K562 (cell line): ENCODE measurements at regions not wholly inside any gene's neighbourhood (a gene's known extent, or its start where the extent isn't known, plus 50 kb on each side); places are given as distances from the start of the nearest gene placed in this dataset.

Experiments used
- ATAC-seq: fragments of 200-7000 bp; cut with Tn5 transposase; 3 replicates; pipeline ENCODE4 v1.9.1; 2020; ENCODE audit warnings: moderate library complexity
- BruUV-seq: library from RNA; stranded (reverse); fragments of 400-500 nt; replicated peaks from 2 replicates; lab custom pipeline; 2021; lab: Mats Ljungman, UMichigan
- CTCF ChIA-PET: fragments of 300-600 bp; formaldehyde crosslinking; extraction: SDS; loops from one replicate; lab custom pipeline; 2021; ENCODE audit warnings: low intra/inter-chr PET ratio; lab: Yijun Ruan, JAX
- POLR2A ChIA-PET: fragments of 300-600, 350-650 bp; sonication (Branson Sonifier 250); formaldehyde crosslinking; extraction: SDS; loops from one replicate; lab custom pipeline; 2021; ENCODE audit warnings: antibody characterized with exemption, inconsistent platforms; lab: Yijun Ruan, JAX
- DNase-seq, 4 experiments: peaks; one replicate each; pipeline versions ENCODE4 v3.0.0 to v3.0.0-alpha.2; 2011 to 2018; ENCODE audit warnings: low spot score in 3 of 4, mixed read lengths in 3 of 4; ENCODE audit errors: extremely low read depth in 1 of 4
- FAIRE-seq: peaks from 2 replicates; lab custom pipeline; 2011; peaks lifted over from hg19 to GRCh38; lab: Jason Lieb, UNC
- H2AFZ ChIP-seq: 2 replicates; pipeline ENCODE4 v1.6.0; 2011; ENCODE audit warnings: low read depth, low read length, control low read depth, inconsistent platforms
- H3K27ac ChIP-seq: fragments of 200-600 bp; 3 replicates; pipeline ENCODE4 v1.8.0; 2011; ENCODE audit warnings: low read depth, mild to moderate bottlenecking, control low read depth, inconsistent platforms, low read length, moderate library complexity, mixed read lengths; ENCODE audit errors: extremely low read depth
- H3K27me3 ChIP-seq, 2 experiments: fragments of 300-600 bp in 1 of 2; 2 replicates in 1 of 2; 3 replicates in 1 of 2; pipeline versions ENCODE4 v1.6.0 to v1.8.0; 2011; ENCODE audit warnings: inconsistent platforms in 2 of 2, low read length in 2 of 2, mild to moderate bottlenecking in 1 of 2, mixed read lengths in 1 of 2, moderate library complexity in 1 of 2; ENCODE audit not compliant: control insufficient read depth in 2 of 2, insufficient read depth in 2 of 2
- H3K36me3 ChIP-seq: fragments of 300-600 bp; 3 replicates; pipeline ENCODE4 v1.8.0; 2011; ENCODE audit warnings: mild to moderate bottlenecking, low read length, inconsistent platforms; ENCODE audit not compliant: control insufficient read depth, insufficient read depth
- H3K4me1 ChIP-seq, 2 experiments: fragments of 200-600 bp in 1 of 2; replicated peaks in 1 of 2; 2 replicates in 1 of 2; 3 replicates in 1 of 2; pipeline versions ENCODE4 v1.5.1 to v1.8.0; 2011; ENCODE audit warnings: inconsistent platforms in 2 of 2, low read length in 2 of 2, mild to moderate bottlenecking in 1 of 2, mixed read lengths in 1 of 2, moderate library complexity in 1 of 2; ENCODE audit not compliant: control insufficient read depth in 2 of 2, insufficient read depth in 2 of 2
- H3K4me2 ChIP-seq: 2 replicates; pipeline ENCODE4 v1.6.1; 2011; ENCODE audit warnings: low read length, control low read depth, inconsistent platforms, mixed read lengths; ENCODE audit not compliant: insufficient read depth
- H3K4me3 ChIP-seq: fragments of 200-600 bp; sonication (generic), shearing (Covaris generic); 2 replicates; pipeline ENCODE4 v1.5.1; 2016; ENCODE audit warnings: control low read depth, inconsistent platforms
- H3K79me2 ChIP-seq: fragments of 200-600 bp; 3 replicates; pipeline ENCODE4 v1.8.0; 2011; ENCODE audit warnings: low read length, inconsistent platforms; ENCODE audit not compliant: control insufficient read depth, insufficient read depth
- H3K9ac ChIP-seq, 2 experiments: 2 replicates each; pipeline versions ENCODE4 v1.6.0 to v1.6.1; 2011; ENCODE audit warnings: low read depth in 2 of 2, low read length in 2 of 2, control low read depth in 1 of 2, inconsistent platforms in 1 of 2, mild to moderate bottlenecking in 1 of 2, mixed read lengths in 1 of 2; ENCODE audit not compliant: insufficient read depth in 1 of 2
- H3K9me1 ChIP-seq: one replicate; pipeline ENCODE4 v1.6.0; 2011; ENCODE audit warnings: inconsistent platforms, mild to moderate bottlenecking, low read length, moderate library complexity; ENCODE audit not compliant: control insufficient read depth, insufficient read depth
- H3K9me3 ChIP-seq: replicated peaks from 2 replicates; pipeline ENCODE4 v1.5.1; 2011; ENCODE audit warnings: low read depth, low read length, inconsistent platforms; ENCODE audit not compliant: control insufficient read depth, insufficient read depth
- H4K20me1 ChIP-seq: replicated peaks from 2 replicates; pipeline ENCODE4 v1.6.1; 2011; ENCODE audit warnings: low read length, inconsistent platforms, mixed read lengths; ENCODE audit not compliant: control insufficient read depth, insufficient read depth
- CREBBP ChIP-seq: IDR thresholded peaks from one replicate; pipeline ENCODE4 v1.6.1; 2012; ENCODE audit warnings: low read depth, mild to moderate bottlenecking, control low read depth, inconsistent platforms, low read length
- FOXK1 ChIP-seq: sonication (generic); formaldehyde crosslinking; IDR thresholded peaks from 2 replicates; pipeline ENCODE4 v1.8.0; 2022; ENCODE audit warnings: missing genetic modification reagents, mild to moderate bottlenecking, borderline replicate concordance
- KAT2B ChIP-seq: IDR thresholded peaks from one replicate; pipeline ENCODE4 v1.6.1; 2012; ENCODE audit warnings: low read depth, mild to moderate bottlenecking, control low read depth, inconsistent platforms, low read length, moderate library complexity
- PML ChIP-seq: IDR thresholded peaks from 2 replicates; pipeline ENCODE4 v1.6.1; 2012; ENCODE audit warnings: low read length, inconsistent platforms
- RAD51 ChIP-seq: fragments of 450-650 bp; IDR thresholded peaks from 2 replicates; pipeline ENCODE4 v1.7.1; 2016; ENCODE audit warnings: low read depth, mild to moderate bottlenecking, borderline replicate concordance
- ZNF280B ChIP-seq: fragments of 250-450 bp; sonication (Bioruptor Pico); IDR thresholded peaks from 2 replicates; pipeline ENCODE4 v1.5.1; 2021; ENCODE audit warnings: mild to moderate bottlenecking
- ZNF449 ChIP-seq: fragments of 250-450 bp; sonication (Bioruptor Pico); IDR thresholded peaks from 2 replicates; pipeline ENCODE4 v1.8.0; 2022; ENCODE audit warnings: moderate library complexity, mild to moderate bottlenecking, inconsistent platforms
- ZNF589 ChIP-seq: fragments of 200-800 bp; sonication (Bioruptor generic); IDR thresholded peaks from 2 replicates; pipeline ENCODE4 v1.6.1; 2016; ENCODE audit warnings: low read depth, missing genetic modification characterization, missing compliant biosample characterization
- WGBS: fragments of 100-300 bp; shearing (Covaris generic); methylation state at CpG from one replicate; pipeline ENCODE4 v1.1.6; 2016; ENCODE audit warnings: low coverage, mixed read lengths; ENCODE audit not compliant: insufficient coverage; ENCODE audit errors: missing lambda C conversion rate; 5-methylcytosine and 5-hydroxymethylcytosine counted together
- in situ Hi-C: fragments of 300-500 bp; cut with MboI; formaldehyde crosslinking; loops from 4 replicates; pipeline ENCODE4 v1.15.0; 2018; ENCODE audit warnings: inconsistent platforms, mixed read lengths
- intact Hi-C: fragments of 100-400 bp; cut with micrococcal nuclease; formaldehyde crosslinking; loops from 2 replicates; pipeline ENCODE4 v1.14.2; 2022

GRCh38 chr3:190764231-190765134, 98.0 kb downstream of the GMNC start:
- H3K9me1 ChIP-seq = no peaks in the 10 kb centered on the region
- no peak overlapping the region for H3K9ac ChIP-seq
- H3K27ac ChIP-seq = no peak overlapping the region
- 0% methylated on average over 5 of the region's 5 CpGs for WGBS
- in situ Hi-C loops (no loop called here), intact Hi-C loops (no loop called here)
- no peak overlapping the region for H3K4me2 ChIP-seq
- H3K4me3 ChIP-seq = no peak overlapping the region
- H3K36me3 ChIP-seq = no peaks in the 10 kb centered on the region
- ChIA-PET CTCF (no interaction called here), POLR2A (no interaction called here)
- no peaks in the 10 kb centered on the region for H3K27me3 ChIP-seq
- no peak overlapping the region for H2AFZ ChIP-seq
- H4K20me1 ChIP-seq = no peaks in the 10 kb centered on the region
- no peaks in the 10 kb centered on the region; the same call in 1 of the 2 replicates for H3K9me3 ChIP-seq
- no peaks in the 10 kb centered on the region for H3K4me1 ChIP-seq
- TF ChIP-seq PML (no peak), FOXK1 (no peak), RAD51 (no peak), CREBBP (no peak), ZNF280B (no peak), KAT2B (no peak), ZNF449 (CRISPR knock-in tag) (no peak), ZNF589 (CRISPR knock-in tag) (no peak)
- DNase-seq = no peak
- FAIRE-seq = no peak
- no peak for ATAC-seq
- H3K79me2 ChIP-seq = no peaks in the 10 kb centered on the region
- BruUV-seq = no TSS peak
